ENCODE measurements at regions not wholly inside any gene's neighbourhood (a gene's known extent, or its start where the extent isn't known, plus 50 kb on each side); places are given as distances from the start of the nearest gene placed in this dataset.

DNA sequence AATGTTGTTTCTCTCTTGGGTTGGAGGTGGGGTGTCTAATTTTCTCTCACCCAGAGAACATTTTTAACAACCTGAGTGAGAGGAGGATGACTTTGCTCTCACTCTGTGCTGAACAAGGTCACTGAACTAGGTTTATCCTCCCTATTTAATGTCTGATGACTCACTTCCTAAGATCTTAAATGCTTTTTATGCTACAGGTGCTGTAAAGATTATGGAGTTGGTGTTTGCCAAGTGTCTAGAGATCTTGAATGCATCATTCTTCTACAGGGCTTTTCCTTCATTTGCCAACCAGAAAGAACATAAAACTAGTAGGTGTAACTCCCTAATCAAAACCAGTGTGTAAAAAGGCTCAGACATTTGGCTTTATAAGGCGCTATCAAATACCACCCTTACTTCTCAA lies 350.5 kb upstream of the ETAA1 start:
- ATAC-seq (no peak), DNase-seq (ENCODE audit: low read depth, low spot score) (no peak)
- Histone ChIP-seq H3K36me3 (ENCODE audit: control insufficient read depth, insufficient read depth, low read length) (no peaks in the 10 kb centered on the region), H3K27ac (ENCODE audit: low read length) (no peak overlapping the region), H3K9me3 (ENCODE audit: control insufficient read depth, insufficient read depth, low read depth, low read length) (no peaks in the 10 kb centered on the region), H3K4me1 (ENCODE audit: control insufficient read depth, insufficient read depth, low read length) (no peaks in the 10 kb centered on the region), H3K27me3 (ENCODE audit: control insufficient read depth, insufficient read depth, low read length) (no peaks in the 10 kb centered on the region), H3K4me3 (ENCODE audit: low read depth in 2 of 2, low read length in 2 of 2) (no peak overlapping the region)
- POLR2A ChIA-PET: no interaction called here
- intact Hi-C loops (cut with micrococcal nuclease; ENCODE audit: unreplicated experiment): no loop called here
- TF ChIP-seq TCF7L2 (IDR thresholded peaks at IDR 0.05; ENCODE audit: low read depth, low read length): no peak
- in situ Hi-C loops (cut with HindIII; ENCODE audit: low pct_unique_long_range_greater_than_20kb, low sequenced_read_pairs): no loop called here
- BruUV-seq (replicated peaks): no TSS peak
- CTCF ChIA-PET: no interaction called here

GRCh38 chr2:67048314-67048713 lies 348.8 kb upstream of the ETAA1 start:
- H3K27me3 ChIP-seq (ENCODE audit: control insufficient read depth, insufficient read depth, low read length): no peaks in the 10 kb centered on the region
- ChIA-PET CTCF (no interaction called here), POLR2A (no interaction called here)
- intact Hi-C loops (cut with micrococcal nuclease; ENCODE audit: unreplicated experiment) (no loop called here), in situ Hi-C loops (cut with HindIII; ENCODE audit: low pct_unique_long_range_greater_than_20kb, low sequenced_read_pairs) (no loop called here)
- no peak for TF ChIP-seq TCF7L2 (IDR thresholded peaks at IDR 0.05; ENCODE audit: low read depth, low read length)
- TF ChIP-seq POLR2AphosphoS5 (IDR thresholded peaks at IDR 0.05; ENCODE audit: low read depth, low read length): no peak
- TF ChIP-seq CTCF (IDR thresholded peaks at IDR 0.05): no peak
- no peak for TF ChIP-seq REST (IDR thresholded peaks at IDR 0.05; ENCODE audit: insufficient read depth in 1 of 2, low read depth in 2 of 2, low read length in 1 of 2)
- no peak for TF ChIP-seq SIN3A (IDR thresholded peaks at IDR 0.05; ENCODE audit: borderline replicate concordance, insufficient read depth, low read depth, low read length)
- no TSS peak for BruUV-seq (replicated peaks)
- no peak for ATAC-seq
- no peak overlapping the region for H3K4me3 ChIP-seq (ENCODE audit: low read depth in 2 of 2, low read length in 2 of 2)
- H3K4me1 ChIP-seq (ENCODE audit: control insufficient read depth, insufficient read depth, low read length): no peaks in the 10 kb centered on the region
- no peaks in the 10 kb centered on the region for H3K36me3 ChIP-seq (ENCODE audit: control insufficient read depth, insufficient read depth, low read length)
- H3K27ac ChIP-seq (ENCODE audit: low read length): no peak overlapping the region
- no peak for DNase-seq (ENCODE audit: low read depth, low spot score)
- H3K9me3 ChIP-seq (ENCODE audit: control insufficient read depth, insufficient read depth, low read depth, low read length): no peaks in the 10 kb centered on the region

GRCh38 chr2:67050622-67051021 lies 346.5 kb upstream of the ETAA1 start:
- Histone ChIP-seq H3K9me3 (ENCODE audit: control insufficient read depth, insufficient read depth, low read depth, low read length) (no peaks in the 10 kb centered on the region), H3K36me3 (ENCODE audit: control insufficient read depth, insufficient read depth, low read length) (no peaks in the 10 kb centered on the region), H3K27me3 (ENCODE audit: control insufficient read depth, insufficient read depth, low read length) (no peaks in the 10 kb centered on the region), H3K4me3 (ENCODE audit: low read depth in 2 of 2, low read length in 2 of 2) (no peak overlapping the region), H3K4me1 (ENCODE audit: control insufficient read depth, insufficient read depth, low read length) (no peaks in the 10 kb centered on the region), H3K27ac (ENCODE audit: low read length) (no peak overlapping the region)
- no peak for DNase-seq (ENCODE audit: low read depth, low spot score)
- in situ Hi-C loops (cut with HindIII; ENCODE audit: low pct_unique_long_range_greater_than_20kb, low sequenced_read_pairs) (no loop called here), intact Hi-C loops (cut with micrococcal nuclease; ENCODE audit: unreplicated experiment) (no loop called here)
- ChIA-PET POLR2A (no interaction called here), CTCF (no interaction called here)
- no peak for ATAC-seq
- BruUV-seq (replicated peaks): no TSS peak
- TF ChIP-seq REST (IDR thresholded peaks at IDR 0.05; ENCODE audit: insufficient read depth in 1 of 2, low read depth in 2 of 2, low read length in 1 of 2) (no peak), TCF7L2 (IDR thresholded peaks at IDR 0.05; ENCODE audit: low read depth, low read length) (no peak), SIN3A (IDR thresholded peaks at IDR 0.05; ENCODE audit: borderline replicate concordance, insufficient read depth, low read depth, low read length) (no peak), POLR2AphosphoS5 (IDR thresholded peaks at IDR 0.05; ENCODE audit: low read depth, low read length) (no peak), CTCF (IDR thresholded peaks at IDR 0.05) (no peak)
